Ishikawa (cell line): ENCODE measurements at regions not wholly inside any gene's neighbourhood (a gene's known extent, or its start where the extent isn't known, plus 50 kb on each side); places are given as distances from the start of the nearest gene placed in this dataset.

Experiments
- CEBPB ChIP-seq: IDR thresholded peaks from 2 replicates; pipeline ENCODE4 v1.6.1; 2012
- EGR1 ChIP-seq: IDR thresholded peaks from 2 replicates; pipeline ENCODE4 v1.6.1; 2012
- EP300 ChIP-seq: IDR thresholded peaks from 2 replicates; pipeline ENCODE4 v1.6.1; 2012; ENCODE audit warnings: borderline replicate concordance
- MAX ChIP-seq: IDR thresholded peaks from 2 replicates; pipeline ENCODE4 v1.6.1; 2012
- RAD21 ChIP-seq: IDR thresholded peaks from 2 replicates; pipeline ENCODE4 v1.6.1; 2012; ENCODE audit warnings: low read depth
- TAF1 ChIP-seq: IDR thresholded peaks from 2 replicates; pipeline ENCODE4 v1.6.1; 2012; ENCODE audit warnings: low read depth, mild to moderate bottlenecking
- YY1 ChIP-seq: IDR thresholded peaks from 2 replicates; pipeline ENCODE4 v1.6.1; 2012; ENCODE audit warnings: low read depth
- TF ChIP-seq, protein P1 (sequence below): IDR thresholded peaks from 2 replicates; pipeline ENCODE4 v1.6.1; 2012; ENCODE audit warnings: low read depth, mild to moderate bottlenecking
- TF ChIP-seq, protein P2 (sequence below): IDR thresholded peaks from 2 replicates; pipeline ENCODE4 v1.6.1; 2012

- TF ChIP-seq, protein P1, sequence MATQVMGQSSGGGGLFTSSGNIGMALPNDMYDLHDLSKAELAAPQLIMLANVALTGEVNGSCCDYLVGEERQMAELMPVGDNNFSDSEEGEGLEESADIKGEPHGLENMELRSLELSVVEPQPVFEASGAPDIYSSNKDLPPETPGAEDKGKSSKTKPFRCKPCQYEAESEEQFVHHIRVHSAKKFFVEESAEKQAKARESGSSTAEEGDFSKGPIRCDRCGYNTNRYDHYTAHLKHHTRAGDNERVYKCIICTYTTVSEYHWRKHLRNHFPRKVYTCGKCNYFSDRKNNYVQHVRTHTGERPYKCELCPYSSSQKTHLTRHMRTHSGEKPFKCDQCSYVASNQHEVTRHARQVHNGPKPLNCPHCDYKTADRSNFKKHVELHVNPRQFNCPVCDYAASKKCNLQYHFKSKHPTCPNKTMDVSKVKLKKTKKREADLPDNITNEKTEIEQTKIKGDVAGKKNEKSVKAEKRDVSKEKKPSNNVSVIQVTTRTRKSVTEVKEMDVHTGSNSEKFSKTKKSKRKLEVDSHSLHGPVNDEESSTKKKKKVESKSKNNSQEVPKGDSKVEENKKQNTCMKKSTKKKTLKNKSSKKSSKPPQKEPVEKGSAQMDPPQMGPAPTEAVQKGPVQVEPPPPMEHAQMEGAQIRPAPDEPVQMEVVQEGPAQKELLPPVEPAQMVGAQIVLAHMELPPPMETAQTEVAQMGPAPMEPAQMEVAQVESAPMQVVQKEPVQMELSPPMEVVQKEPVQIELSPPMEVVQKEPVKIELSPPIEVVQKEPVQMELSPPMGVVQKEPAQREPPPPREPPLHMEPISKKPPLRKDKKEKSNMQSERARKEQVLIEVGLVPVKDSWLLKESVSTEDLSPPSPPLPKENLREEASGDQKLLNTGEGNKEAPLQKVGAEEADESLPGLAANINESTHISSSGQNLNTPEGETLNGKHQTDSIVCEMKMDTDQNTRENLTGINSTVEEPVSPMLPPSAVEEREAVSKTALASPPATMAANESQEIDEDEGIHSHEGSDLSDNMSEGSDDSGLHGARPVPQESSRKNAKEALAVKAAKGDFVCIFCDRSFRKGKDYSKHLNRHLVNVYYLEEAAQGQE: no peak
- TF ChIP-seq, protein P2, sequence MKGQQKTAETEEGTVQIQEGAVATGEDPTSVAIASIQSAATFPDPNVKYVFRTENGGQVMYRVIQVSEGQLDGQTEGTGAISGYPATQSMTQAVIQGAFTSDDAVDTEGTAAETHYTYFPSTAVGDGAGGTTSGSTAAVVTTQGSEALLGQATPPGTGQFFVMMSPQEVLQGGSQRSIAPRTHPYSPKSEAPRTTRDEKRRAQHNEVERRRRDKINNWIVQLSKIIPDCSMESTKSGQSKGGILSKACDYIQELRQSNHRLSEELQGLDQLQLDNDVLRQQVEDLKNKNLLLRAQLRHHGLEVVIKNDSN: no peak
- no peak for TF ChIP-seq EGR1
- TF ChIP-seq EP300: no peak
- no peak for TF ChIP-seq TAF1
- TF ChIP-seq RAD21: no peak
- no peak for TF ChIP-seq MAX
- TF ChIP-seq CEBPB: no peak
- TF ChIP-seq YY1: no peak
Observed at GRCh38 chr2:38163579-38163978, 87.6 kb upstream of the CYP1B1 start.
